Liver (tissue), 3 donors: ENCODE measurements at regions not wholly inside any gene's neighbourhood (a gene's known extent, or its start where the extent isn't known, plus 50 kb on each side); places are given as distances from the start of the nearest gene placed in this dataset.

Experiments
- ATF3 ChIP-seq: IDR thresholded peaks from 2 replicates; pipeline ENCODE4 v1.6.1; 2016; ENCODE audit warnings: antibody characterized with exemption
- CTCF ChIP-seq: fragments of 150-350 bp; IDR thresholded peaks from 2 replicates; pipeline ENCODE4 v1.5.1; 2017; ENCODE audit warnings: improper control_type of control experiment, low read depth, low read length; ENCODE audit not compliant: missing input control
- FOXA1 ChIP-seq: IDR thresholded peaks from 2 replicates; pipeline ENCODE4 v1.6.1; 2016; ENCODE audit warnings: antibody characterized with exemption
- GABPA ChIP-seq, 2 donors: IDR thresholded peaks in 1 of 2; conservative IDR thresholded peaks in 1 of 2; 2 replicates each; pipeline ENCODE4 v1.6.1; 2016; ENCODE audit warnings: antibody characterized with exemption in 2 of 2, mild to moderate bottlenecking in 1 of 2, moderate library complexity in 1 of 2
- JUND ChIP-seq, 2 donors: IDR thresholded peaks; 2 replicates each; pipeline ENCODE4 v1.6.1; 2016; ENCODE audit warnings: antibody characterized with exemption in 2 of 2
- MAX ChIP-seq: IDR thresholded peaks from 2 replicates; pipeline ENCODE4 v1.6.1; 2016; ENCODE audit warnings: antibody characterized with exemption
- RAD21 ChIP-seq, 2 donors: IDR thresholded peaks; 2 replicates each; pipeline ENCODE4 v1.6.1; 2016; ENCODE audit warnings: antibody characterized with exemption in 2 of 2, mild to moderate bottlenecking in 2 of 2
- REST ChIP-seq: IDR thresholded peaks from 2 replicates; pipeline ENCODE4 v1.6.1; 2016; ENCODE audit warnings: antibody characterized with exemption, mild to moderate bottlenecking
- RXRA ChIP-seq, 2 donors: IDR thresholded peaks; 2 replicates each; pipeline ENCODE4 v1.6.1; 2017 to 2018; ENCODE audit warnings: antibody characterized with exemption in 2 of 2, mild to moderate bottlenecking in 1 of 2
- SP1 ChIP-seq: IDR thresholded peaks from 2 replicates; pipeline ENCODE4 v1.6.1; 2018; ENCODE audit warnings: antibody characterized with exemption, mild to moderate bottlenecking
- TAF1 ChIP-seq: conservative IDR thresholded peaks from 2 replicates; pipeline ENCODE4 v1.6.1; 2016; ENCODE audit warnings: antibody characterized with exemption, mild to moderate bottlenecking
- YY1 ChIP-seq: IDR thresholded peaks from 2 replicates; pipeline ENCODE4 v1.6.1; 2016; ENCODE audit warnings: antibody characterized with exemption, mild to moderate bottlenecking
- ZBTB33 ChIP-seq: IDR thresholded peaks from 2 replicates; pipeline ENCODE4 v1.6.1; 2016; ENCODE audit warnings: antibody characterized with exemption
- donor health status: healthy.
- donor health status: healthy.

- TF ChIP-seq CTCF, result no peak
- no peak for TF ChIP-seq MAX
- TF ChIP-seq RAD21 (IDR thresholded peaks at IDR 0.05), result no peak
- no peak for TF ChIP-seq ZBTB33
- TF ChIP-seq TAF1, result no peak
- TF ChIP-seq ATF3, result no peak
- TF ChIP-seq REST, result no peak
- TF ChIP-seq GABPA (IDR thresholded peaks at IDR 0.05 in 1 of 2, conservative IDR thresholded peaks at IDR 0.05 in 1 of 2), result no peak
- TF ChIP-seq YY1, result no peak
- TF ChIP-seq FOXA1, result no peak
- no peak for TF ChIP-seq JUND (IDR thresholded peaks at IDR 0.05)
- TF ChIP-seq SP1, result no peak
- no peak for TF ChIP-seq RXRA (IDR thresholded peaks at IDR 0.05)
These were observed 91.5 kb upstream of the VASH1 start for GRCh38 chr14:76669770-76670169.
